MG63 (cell line): ENCODE measurements at regions not wholly inside any gene's neighbourhood (a gene's known extent, or its start where the extent isn't known, plus 50 kb on each side); places are given as distances from the start of the nearest gene placed in this dataset.
"Not testable (repeated sequence)": the region's sequence is repeated elsewhere in the genome, so short reads cannot be mapped to it uniquely, and the experiment has no call there.

ENCODE experiments used
- DNase-seq: peaks from one replicate; pipeline ENCODE4 v3.0.0-alpha.2; 2020
- H3K27me3 ChIP-seq: fragments of 250-450 bp; sonication (Bioruptor Pico); 2 replicates; pipeline ENCODE4 v1.5.1; 2020; ENCODE audit warnings: mild to moderate bottlenecking, moderate library complexity
- H3K36me3 ChIP-seq: fragments of 250-450 bp; sonication (Bioruptor Pico); 2 replicates; pipeline ENCODE4 v1.5.1; 2020; ENCODE audit warnings: mild to moderate bottlenecking, moderate library complexity
- H3K4me3 ChIP-seq: fragments of 250-450 bp; sonication (Bioruptor Pico); 2 replicates; pipeline ENCODE4 v1.5.1; 2020; ENCODE audit warnings: mild to moderate bottlenecking, moderate library complexity
- H3K9me3 ChIP-seq: fragments of 250-450 bp; sonication (Bioruptor Pico); 2 replicates; pipeline ENCODE4 v1.5.1; 2020; ENCODE audit warnings: mild to moderate bottlenecking, moderate library complexity

- DNase-seq, result not testable (repeated sequence)
These were observed 96.3 kb upstream of the UBASH3B start for GRCh38 chr11:122559218-122559617.

DNA sequence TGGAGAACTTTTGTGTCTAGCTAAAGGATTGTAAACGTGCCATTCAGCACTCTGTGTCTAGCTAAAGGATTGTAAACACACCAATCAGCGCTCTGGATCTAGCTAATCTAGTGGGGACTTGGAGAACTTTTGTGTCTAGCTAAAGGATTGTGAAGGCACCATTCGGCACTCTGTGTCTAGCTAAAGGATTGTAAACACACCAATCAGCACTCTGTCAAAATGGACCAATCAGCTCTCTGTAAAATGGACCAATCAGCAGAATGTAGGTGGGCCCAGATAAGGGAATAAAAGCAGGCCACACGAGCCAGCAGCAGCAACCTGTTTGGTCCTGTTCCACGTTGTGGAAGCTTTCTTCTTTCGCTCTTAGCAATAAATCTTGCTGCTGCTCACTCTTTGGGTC is 98.4 kb upstream of the UBASH3B start:
- H3K36me3 ChIP-seq, DNase-seq, H3K27me3 ChIP-seq, H3K9me3 ChIP-seq, H3K4me3 ChIP-seq: not testable (repeated sequence)

More at GRCh38 chr11:122559218-122559617, 96.3 kb upstream of the UBASH3B start:
- H3K4me3 ChIP-seq, result peak overlapping the region; percentile 25; the same call in 1 of the 2 replicates
- H3K27me3 ChIP-seq, H3K9me3 ChIP-seq, H3K36me3 ChIP-seq: not testable (repeated sequence)

GRCh38 chr11:122556605-122557004 is 98.9 kb upstream of the UBASH3B start:
- Histone ChIP-seq H3K27me3 (no peaks in the 10 kb centered on the region), H3K9me3 (no peaks in the 10 kb centered on the region), H3K4me3 (no peak overlapping the region), H3K36me3 (no peaks in the 10 kb centered on the region)
- DNase-seq, result no peak

GRCh38 chr11:122538060-122538459 is 117.5 kb upstream of the UBASH3B start:
- DNase-seq, result no peak
- Histone ChIP-seq H3K4me3 (no peak overlapping the region), H3K27me3 (no peaks in the 10 kb centered on the region), H3K9me3 (peaks cover 23% of the 10 kb centered on the region), H3K36me3 (no peaks in the 10 kb centered on the region)

GRCh38 chr11:122524898-122525297 is 130.6 kb upstream of the UBASH3B start:
- Histone ChIP-seq H3K36me3 (no peaks in the 10 kb centered on the region), H3K9me3 (peaks cover 3% of the 10 kb centered on the region; the same call in 1 of the 2 replicates), H3K4me3 (no peak overlapping the region), H3K27me3 (0 out of 2 replicates have a peak, but pooled peaks cover 1% of the 10 kb centered on the region)
- no peak for DNase-seq

- no peaks in the 10 kb centered on the region for H3K27me3 ChIP-seq
- DNase-seq, result no peak
- H3K4me3 ChIP-seq, result no peak overlapping the region
- H3K36me3 ChIP-seq, result no peaks in the 10 kb centered on the region
- H3K9me3 ChIP-seq, result peaks cover 3% of the 10 kb centered on the region; the same call in 1 of the 2 replicates
These were observed 131.4 kb upstream of the UBASH3B start for GRCh38 chr11:122523846-122524805.

- 0 out of 2 replicates have a peak, but pooled peaks cover 2% of the 10 kb centered on the region for H3K9me3 ChIP-seq
- no peaks in the 10 kb centered on the region for H3K27me3 ChIP-seq
- DNase-seq, result no peak
- H3K36me3 ChIP-seq, result no peaks in the 10 kb centered on the region
- H3K4me3 ChIP-seq, result no peak overlapping the region
These were observed 133.9 kb upstream of the UBASH3B start for GRCh38 chr11:122521626-122522025.

- peak; percentile 65 for DNase-seq
- Histone ChIP-seq H3K4me3 (no peak overlapping the region), H3K27me3 (no peaks in the 10 kb centered on the region), H3K36me3 (no peaks in the 10 kb centered on the region), H3K9me3 (0 out of 2 replicates have a peak, but pooled peaks cover 2% of the 10 kb centered on the region)
These were observed 137.8 kb upstream of the UBASH3B start for GRCh38 chr11:122517403-122518379.

DNA sequence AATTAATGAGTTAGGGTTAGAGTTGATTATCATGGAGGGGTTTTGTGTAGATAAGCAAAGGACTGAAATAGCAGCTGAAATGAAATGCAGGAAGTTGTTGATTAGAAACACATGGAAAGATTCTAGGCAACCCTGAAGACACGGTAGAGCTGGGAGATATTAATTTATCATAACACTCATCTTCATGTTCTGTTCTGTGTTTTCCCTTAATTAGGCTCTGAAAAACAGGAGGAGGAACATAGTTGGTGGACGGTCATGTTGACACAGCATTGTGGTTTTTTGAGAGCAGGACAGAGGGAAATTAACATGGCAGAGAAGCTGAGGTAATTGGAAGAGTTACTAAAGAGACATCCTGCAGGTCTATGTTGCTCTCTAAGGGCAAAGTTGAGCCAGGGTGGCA is 138.8 kb upstream of the UBASH3B start:
- no peaks in the 10 kb centered on the region for H3K36me3 ChIP-seq
- no peak for DNase-seq
- H3K9me3 ChIP-seq, result 0 out of 2 replicates have a peak, but pooled peaks cover 4% of the 10 kb centered on the region
- H3K4me3 ChIP-seq, result no peak overlapping the region
- no peaks in the 10 kb centered on the region for H3K27me3 ChIP-seq

GRCh38 chr11:122513997-122514396 is 141.5 kb upstream of the UBASH3B start:
- Histone ChIP-seq H3K27me3 (no peaks in the 10 kb centered on the region), H3K9me3 (0 out of 2 replicates have a peak, but pooled peaks cover 4% of the 10 kb centered on the region), H3K36me3 (no peaks in the 10 kb centered on the region), H3K4me3 (no peak overlapping the region)
- DNase-seq, result no peak

DNA sequence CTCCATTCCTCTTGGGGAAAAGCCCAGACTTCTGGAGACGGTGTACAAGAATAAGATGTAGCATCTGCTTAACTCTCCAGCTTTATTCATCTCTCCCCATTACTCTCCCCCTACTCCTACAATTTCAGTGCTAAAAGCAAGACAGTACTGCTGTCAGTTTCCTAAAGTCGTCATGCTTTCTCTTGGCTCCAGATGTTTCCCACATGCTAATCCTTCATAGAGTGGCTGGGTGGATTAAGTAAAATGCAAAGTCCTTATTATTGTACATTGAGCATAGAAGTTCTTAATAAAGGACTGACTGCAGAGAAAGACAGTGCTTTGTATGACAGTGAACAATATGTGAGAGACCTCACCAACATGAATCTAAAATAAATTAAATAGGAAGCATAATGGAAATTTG is 142.2 kb upstream of the UBASH3B start:
- no peaks in the 10 kb centered on the region for H3K27me3 ChIP-seq
- H3K4me3 ChIP-seq, result no peak overlapping the region
- no peak for DNase-seq
- no peaks in the 10 kb centered on the region for H3K36me3 ChIP-seq
- H3K9me3 ChIP-seq, result 0 out of 2 replicates have a peak, but pooled peaks cover 4% of the 10 kb centered on the region

DNA sequence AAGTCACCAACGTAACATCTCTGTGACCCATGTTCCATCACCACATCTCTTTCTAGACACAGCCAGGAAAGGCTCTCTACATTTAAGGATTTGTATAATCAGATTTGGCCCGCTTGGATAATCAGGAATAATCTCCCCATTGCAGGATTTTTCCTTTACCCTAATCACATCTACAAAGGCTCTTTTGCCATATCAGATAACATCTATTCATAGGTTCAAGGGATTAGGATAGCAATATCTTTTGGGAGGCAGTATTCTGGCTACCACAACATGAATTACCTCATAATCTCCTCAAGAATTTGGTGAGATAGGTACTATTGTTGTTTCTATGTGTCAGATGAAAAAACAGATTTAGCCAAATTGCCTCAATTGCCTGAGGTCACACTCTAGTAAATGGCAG is 142.8 kb upstream of the UBASH3B start:
- Histone ChIP-seq H3K4me3 (no peak overlapping the region), H3K27me3 (no peaks in the 10 kb centered on the region), H3K36me3 (no peaks in the 10 kb centered on the region), H3K9me3 (0 out of 2 replicates have a peak, but pooled peaks cover 2% of the 10 kb centered on the region)
- no peak for DNase-seq

DNA sequence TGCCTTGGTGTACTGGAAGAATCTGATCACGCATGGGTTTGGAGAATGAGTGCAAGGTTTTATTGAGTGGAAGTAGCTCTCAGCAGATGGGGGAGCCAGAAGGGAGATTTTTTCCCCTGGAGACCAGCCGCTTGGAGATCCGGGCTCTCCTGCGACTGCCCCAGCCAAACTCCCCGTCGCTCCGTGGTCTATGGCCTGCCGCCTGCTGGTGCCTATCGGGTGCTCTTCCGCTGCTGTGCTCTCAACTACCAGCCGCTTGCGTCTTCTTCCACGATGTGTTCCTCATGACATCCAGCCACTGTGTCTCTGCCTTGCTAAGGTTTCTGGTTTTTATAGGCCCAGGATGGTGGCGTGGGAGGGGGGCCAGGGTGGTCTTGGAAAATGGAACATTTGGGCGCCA is 145.6 kb upstream of the UBASH3B start:
- Histone ChIP-seq H3K4me3 (no peak overlapping the region), H3K36me3 (no peaks in the 10 kb centered on the region), H3K27me3 (no peaks in the 10 kb centered on the region), H3K9me3 (0 out of 2 replicates have a peak, but pooled peaks cover 2% of the 10 kb centered on the region)
- no peak for DNase-seq

DNA sequence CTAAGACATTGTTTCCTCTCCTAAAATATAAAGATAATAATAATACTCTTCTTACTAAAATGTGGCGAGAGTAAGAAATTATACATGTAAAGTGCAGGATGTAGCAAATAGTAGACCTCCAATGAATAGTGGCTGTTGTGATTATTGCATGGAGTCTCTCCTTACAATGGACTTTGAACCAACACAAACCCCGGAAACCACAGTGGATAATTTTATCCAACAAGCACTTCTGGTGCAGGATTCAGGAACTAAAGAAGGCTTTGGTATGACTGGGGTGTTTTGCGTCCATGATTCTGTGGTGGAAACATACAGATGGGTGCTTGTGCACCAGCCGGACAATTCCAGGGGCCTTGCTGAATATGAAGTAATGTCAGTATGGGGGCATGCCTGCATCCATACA is 146.4 kb upstream of the UBASH3B start:
- Histone ChIP-seq H3K4me3 (no peak overlapping the region), H3K9me3 (0 out of 2 replicates have a peak, but pooled peaks cover 2% of the 10 kb centered on the region), H3K36me3 (no peaks in the 10 kb centered on the region), H3K27me3 (no peaks in the 10 kb centered on the region)
- no peak for DNase-seq

- Histone ChIP-seq H3K4me3 (no peak overlapping the region), H3K9me3 (no peaks in the 10 kb centered on the region), H3K36me3 (no peaks in the 10 kb centered on the region), H3K27me3 (no peaks in the 10 kb centered on the region)
- DNase-seq, result peak; percentile 91
These were observed 150.1 kb upstream of the UBASH3B start for GRCh38 chr11:122505304-122506006.

DNA sequence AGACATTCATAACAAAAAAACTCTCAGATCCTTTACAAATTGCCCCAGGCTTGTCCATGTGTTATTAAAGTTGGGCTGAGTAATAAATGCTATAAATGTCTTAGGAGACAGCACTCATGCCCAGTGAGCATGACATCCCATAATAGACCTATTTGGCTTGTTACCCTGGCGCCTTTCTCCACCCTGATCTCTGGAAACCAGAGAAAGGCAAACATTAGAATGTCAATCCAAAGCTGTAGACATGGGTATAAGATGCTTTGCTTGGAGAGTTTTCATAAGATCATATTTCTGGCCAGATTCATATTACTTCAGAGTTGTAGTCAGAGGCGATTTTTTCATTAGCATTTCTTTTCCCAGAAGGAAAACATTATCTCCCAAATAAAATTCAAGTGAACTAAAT is 161.3 kb upstream of the UBASH3B start:
- Histone ChIP-seq H3K4me3 (no peak overlapping the region), H3K27me3 (no peaks in the 10 kb centered on the region), H3K9me3 (0 out of 2 replicates have a peak, but pooled peaks cover 2% of the 10 kb centered on the region), H3K36me3 (no peaks in the 10 kb centered on the region)
- DNase-seq, result peak; percentile 77
